SK-N-SH treated with all-trans-retinoic acid at 6 μM for 48 hours (cell line): ENCODE measurements at regions not wholly inside any gene's neighbourhood (a gene's known extent, or its start where the extent isn't known, plus 50 kb on each side); places are given as distances from the start of the nearest gene placed in this dataset.

Source experiments
- ATAC-seq: fragments of 200-7000 bp; cut with Tn5 transposase; 3 replicates; pipeline ENCODE4 v1.9.1; 2020; ENCODE audit warnings: mild to moderate bottlenecking, moderate library complexity
- ARNTL ChIP-seq: fragments of 450-650 bp; formaldehyde crosslinking; IDR thresholded peaks from 2 replicates; pipeline ENCODE4 v1.5.0; 2020; ENCODE audit warnings: low read depth, mild to moderate bottlenecking, moderate library complexity, borderline replicate concordance
- BACH2 ChIP-seq: fragments of 250-450 bp; sonication (Bioruptor Pico); IDR thresholded peaks from 2 replicates; pipeline ENCODE4 v1.9.0; 2021; ENCODE audit warnings: mild to moderate bottlenecking, borderline replicate concordance
- CSDC2 ChIP-seq: fragments of 250-450 bp; sonication (Bioruptor Pico); IDR thresholded peaks from 2 replicates; pipeline ENCODE4 v1.5.0; 2020; ENCODE audit warnings: mild to moderate bottlenecking, moderate library complexity
- ESRRG ChIP-seq: fragments of 250-450 bp; sonication (Bioruptor Pico); IDR thresholded peaks from 2 replicates; pipeline ENCODE4 v1.6.1; 2021; ENCODE audit warnings: mild to moderate bottlenecking
- GLIS3 ChIP-seq: fragments of 250-450 bp; sonication (Bioruptor Pico); IDR thresholded peaks from 2 replicates; pipeline ENCODE4 v1.5.0; 2020; ENCODE audit warnings: mild to moderate bottlenecking, moderate library complexity
- ISL1 ChIP-seq: fragments of 250-450 bp; sonication (Bioruptor Pico); IDR thresholded peaks from 2 replicates; pipeline ENCODE4 v2.1.2; 2022; ENCODE audit warnings: mild to moderate bottlenecking, moderate library complexity
- OSR1 ChIP-seq: fragments of 250-450 bp; sonication (Bioruptor Pico); IDR thresholded peaks from 2 replicates; pipeline ENCODE4 v1.8.0; 2022; ENCODE audit warnings: moderate library complexity, mild to moderate bottlenecking, inconsistent platforms
- RARB ChIP-seq: fragments of 250-450 bp; sonication (Bioruptor Pico); IDR thresholded peaks from 2 replicates; pipeline ENCODE4 v1.8.0; 2021; ENCODE audit warnings: mild to moderate bottlenecking, moderate library complexity
- SNAI2 ChIP-seq: fragments of 250-450 bp; sonication (Bioruptor Pico); IDR thresholded peaks from 2 replicates; pipeline ENCODE4 v1.5.0; 2020; ENCODE audit warnings: mild to moderate bottlenecking, moderate library complexity
- TCF4 ChIP-seq: fragments of 250-450 bp; sonication (Bioruptor Pico); IDR thresholded peaks from 2 replicates; pipeline ENCODE4 v1.8.0; 2021; ENCODE audit warnings: mild to moderate bottlenecking, moderate library complexity, borderline replicate concordance
- TOX ChIP-seq: fragments of 250-450 bp; sonication (Bioruptor Pico); IDR thresholded peaks from 2 replicates; pipeline ENCODE4 v1.8.0; 2021; ENCODE audit warnings: mild to moderate bottlenecking, moderate library complexity, borderline replicate concordance
- ZFP3 ChIP-seq: fragments of 250-450 bp; sonication (Bioruptor Pico); IDR thresholded peaks from 2 replicates; pipeline ENCODE4 v1.5.0; 2020; ENCODE audit warnings: mild to moderate bottlenecking, moderate library complexity
- ZFP30 ChIP-seq: fragments of 450-650 bp; formaldehyde crosslinking; IDR thresholded peaks from 2 replicates; pipeline ENCODE4 v1.5.0; 2022; ENCODE audit warnings: mild to moderate bottlenecking, moderate library complexity
- ZNF565 ChIP-seq: fragments of 450-650 bp; formaldehyde crosslinking; conservative IDR thresholded peaks from 2 replicates; pipeline ENCODE4 v1.5.0; 2020; ENCODE audit warnings: low read depth, mild to moderate bottlenecking, moderate library complexity
- ZNF70 ChIP-seq: fragments of 450-650 bp; formaldehyde crosslinking; IDR thresholded peaks from 2 replicates; pipeline ENCODE4 v1.5.0; 2020; ENCODE audit warnings: mild to moderate bottlenecking, moderate library complexity
- TF ChIP-seq, protein P1 (sequence below): fragments of 250-450 bp; sonication (Bioruptor Pico); IDR thresholded peaks from 2 replicates; pipeline ENCODE4 v1.8.0; 2020; ENCODE audit warnings: mild to moderate bottlenecking, moderate library complexity, borderline replicate concordance
- TF ChIP-seq, protein P2 (sequence below): fragments of 250-450 bp; sonication (Bioruptor Pico); IDR thresholded peaks from 2 replicates; pipeline ENCODE4 v1.5.1; 2021; ENCODE audit warnings: mild to moderate bottlenecking, moderate library complexity
- TF ChIP-seq, protein P3 (sequence below): fragments of 250-450 bp; sonication (Bioruptor Pico); IDR thresholded peaks from 2 replicates; pipeline ENCODE4 v1.5.1; 2020; ENCODE audit warnings: low read depth, mild to moderate bottlenecking, moderate library complexity

GRCh38 chr15:70473581-70474370 is 289.6 kb downstream of the UACA start:
- peak; percentile 51 for ATAC-seq
- TF ChIP-seq RARB (0 out of 2 replicates have a peak, but pooled peaks have one; percentile 0), ISL1 (CRISPR knock-in tag) (peak; percentile 98), ZNF565 (CRISPR knock-in tag) (no peak), TCF4 (CRISPR knock-in tag) (no peak), BACH2 (no peak), TOX (CRISPR knock-in tag) (no peak)

- ATAC-seq: no peak
Measured at GRCh38 chr15:70471517-70471916, 291.8 kb downstream of the UACA start.

GRCh38 chr15:70470556-70471191 is 292.7 kb downstream of the UACA start:
- no peak for ATAC-seq
- TF ChIP-seq OSR1 (CRISPR knock-in tag) (no peak), ZNF70 (no peak), ZNF565 (CRISPR knock-in tag) (no peak), CSDC2 (CRISPR knock-in tag) (no peak), BACH2 (no peak), GLIS3 (CRISPR knock-in tag) (no peak), ESRRG (CRISPR knock-in tag) (no peak), ZFP30 (no peak), RARB (no peak), ZFP3 (CRISPR knock-in tag) (no peak)
- TF ChIP-seq, protein P1, sequence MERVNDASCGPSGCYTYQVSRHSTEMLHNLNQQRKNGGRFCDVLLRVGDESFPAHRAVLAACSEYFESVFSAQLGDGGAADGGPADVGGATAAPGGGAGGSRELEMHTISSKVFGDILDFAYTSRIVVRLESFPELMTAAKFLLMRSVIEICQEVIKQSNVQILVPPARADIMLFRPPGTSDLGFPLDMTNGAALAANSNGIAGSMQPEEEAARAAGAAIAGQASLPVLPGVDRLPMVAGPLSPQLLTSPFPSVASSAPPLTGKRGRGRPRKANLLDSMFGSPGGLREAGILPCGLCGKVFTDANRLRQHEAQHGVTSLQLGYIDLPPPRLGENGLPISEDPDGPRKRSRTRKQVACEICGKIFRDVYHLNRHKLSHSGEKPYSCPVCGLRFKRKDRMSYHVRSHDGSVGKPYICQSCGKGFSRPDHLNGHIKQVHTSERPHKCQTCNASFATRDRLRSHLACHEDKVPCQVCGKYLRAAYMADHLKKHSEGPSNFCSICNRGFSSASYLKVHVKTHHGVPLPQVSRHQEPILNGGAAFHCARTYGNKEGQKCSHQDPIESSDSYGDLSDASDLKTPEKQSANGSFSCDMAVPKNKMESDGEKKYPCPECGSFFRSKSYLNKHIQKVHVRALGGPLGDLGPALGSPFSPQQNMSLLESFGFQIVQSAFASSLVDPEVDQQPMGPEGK (CRISPR knock-in tag): no peak

More at GRCh38 chr15:70471517-70471916, 291.8 kb downstream of the UACA start:
- TF ChIP-seq TOX (CRISPR knock-in tag) (no peak), ZFP30 (no peak), ZNF70 (no peak)

DNA sequence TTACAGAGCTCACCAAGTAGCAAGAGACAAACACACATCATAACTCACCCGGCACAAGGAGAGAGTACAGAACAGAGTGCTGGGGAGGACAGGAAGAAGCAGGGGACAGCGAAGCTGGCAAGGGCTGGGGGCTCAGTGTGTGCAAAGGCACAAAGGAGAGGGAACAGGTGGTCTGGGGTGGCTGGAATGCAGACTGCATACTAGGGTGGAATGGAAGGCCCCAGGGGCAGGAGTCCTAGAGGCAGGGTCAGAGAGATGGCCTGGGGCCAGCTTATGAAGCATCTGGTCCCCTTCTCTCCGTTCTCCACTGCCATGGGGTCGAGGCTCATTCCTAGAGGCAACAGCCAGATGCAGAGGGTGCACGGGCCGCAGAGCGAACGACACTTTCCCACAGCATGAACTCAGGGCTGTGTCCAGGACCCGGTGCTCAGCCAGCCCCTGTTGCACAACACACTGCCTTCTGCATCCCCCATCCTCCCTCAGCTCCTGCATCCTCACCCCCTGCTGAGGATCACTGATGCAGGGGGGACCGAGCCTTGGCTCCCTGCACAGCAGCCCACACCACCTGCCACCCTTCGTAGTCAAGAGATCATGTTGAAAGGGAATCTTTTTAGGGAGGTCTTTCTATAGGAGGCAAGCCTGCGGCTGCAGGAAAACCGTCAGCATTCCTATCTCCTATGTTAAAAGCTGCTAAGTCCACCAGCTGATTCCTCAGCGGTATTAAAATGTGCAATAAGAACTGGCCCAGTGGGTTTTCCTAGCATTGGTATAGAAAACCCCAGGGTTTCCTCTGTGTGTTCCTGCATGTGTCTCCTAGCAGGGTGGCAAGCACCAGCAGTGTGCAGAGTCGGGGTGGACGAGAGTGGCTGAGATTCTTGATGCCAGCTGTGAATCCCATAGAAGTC is 293.5 kb downstream of the UACA start:
- TF ChIP-seq SNAI2 (CRISPR knock-in tag): no peak
- TF ChIP-seq ZNF565 (CRISPR knock-in tag): no peak
- TF ChIP-seq RARB: no peak
- TF ChIP-seq ARNTL: no peak
- no peak for TF ChIP-seq ISL1 (CRISPR knock-in tag)
- TF ChIP-seq, protein P2, sequence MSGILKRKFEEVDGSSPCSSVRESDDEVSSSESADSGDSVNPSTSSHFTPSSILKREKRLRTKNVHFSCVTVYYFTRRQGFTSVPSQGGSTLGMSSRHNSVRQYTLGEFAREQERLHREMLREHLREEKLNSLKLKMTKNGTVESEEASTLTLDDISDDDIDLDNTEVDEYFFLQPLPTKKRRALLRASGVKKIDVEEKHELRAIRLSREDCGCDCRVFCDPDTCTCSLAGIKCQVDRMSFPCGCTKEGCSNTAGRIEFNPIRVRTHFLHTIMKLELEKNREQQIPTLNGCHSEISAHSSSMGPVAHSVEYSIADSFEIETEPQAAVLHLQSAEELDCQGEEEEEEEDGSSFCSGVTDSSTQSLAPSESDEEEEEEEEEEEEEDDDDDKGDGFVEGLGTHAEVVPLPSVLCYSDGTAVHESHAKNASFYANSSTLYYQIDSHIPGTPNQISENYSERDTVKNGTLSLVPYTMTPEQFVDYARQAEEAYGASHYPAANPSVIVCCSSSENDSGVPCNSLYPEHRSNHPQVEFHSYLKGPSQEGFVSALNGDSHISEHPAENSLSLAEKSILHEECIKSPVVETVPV (CRISPR knock-in tag): no peak
- TF ChIP-seq, protein P1 (CRISPR knock-in tag): no peak
- TF ChIP-seq, protein P3, sequence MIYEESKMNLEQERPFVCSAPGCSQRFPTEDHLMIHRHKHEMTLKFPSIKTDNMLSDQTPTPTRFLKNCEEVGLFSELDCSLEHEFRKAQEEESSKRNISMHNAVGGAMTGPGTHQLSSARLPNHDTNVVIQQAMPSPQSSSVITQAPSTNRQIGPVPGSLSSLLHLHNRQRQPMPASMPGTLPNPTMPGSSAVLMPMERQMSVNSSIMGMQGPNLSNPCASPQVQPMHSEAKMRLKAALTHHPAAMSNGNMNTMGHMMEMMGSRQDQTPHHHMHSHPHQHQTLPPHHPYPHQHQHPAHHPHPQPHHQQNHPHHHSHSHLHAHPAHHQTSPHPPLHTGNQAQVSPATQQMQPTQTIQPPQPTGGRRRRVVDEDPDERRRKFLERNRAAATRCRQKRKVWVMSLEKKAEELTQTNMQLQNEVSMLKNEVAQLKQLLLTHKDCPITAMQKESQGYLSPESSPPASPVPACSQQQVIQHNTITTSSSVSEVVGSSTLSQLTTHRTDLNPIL (CRISPR knock-in tag): no peak
- no peak for ATAC-seq
